ENCODE measurements at regions not wholly inside any gene's neighbourhood (a gene's known extent, or its start where the extent isn't known, plus 50 kb on each side); places are given as distances from the start of the nearest gene placed in this dataset.

DNA sequence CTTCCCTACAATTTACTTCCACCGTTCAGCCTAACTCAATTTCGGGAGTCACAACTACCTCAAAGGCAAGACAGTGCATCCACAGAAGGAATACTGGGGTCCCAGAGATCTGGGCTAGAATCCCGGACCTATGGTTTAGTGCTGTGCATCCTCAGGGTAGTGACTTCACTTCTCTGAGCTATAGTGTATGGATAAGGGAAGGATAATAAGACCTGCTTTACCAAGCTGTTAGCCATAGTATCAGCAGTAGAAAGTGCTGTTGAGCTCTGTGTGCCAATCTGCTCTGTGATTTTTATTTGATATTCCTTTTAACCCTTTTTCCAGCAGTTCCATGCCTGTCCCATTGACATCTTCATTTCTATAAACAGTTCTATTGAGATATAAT, 1044.3 kb downstream of the BCL11B start:
- DNase-seq (ENCODE audit: low spot score), result no peak

DNA sequence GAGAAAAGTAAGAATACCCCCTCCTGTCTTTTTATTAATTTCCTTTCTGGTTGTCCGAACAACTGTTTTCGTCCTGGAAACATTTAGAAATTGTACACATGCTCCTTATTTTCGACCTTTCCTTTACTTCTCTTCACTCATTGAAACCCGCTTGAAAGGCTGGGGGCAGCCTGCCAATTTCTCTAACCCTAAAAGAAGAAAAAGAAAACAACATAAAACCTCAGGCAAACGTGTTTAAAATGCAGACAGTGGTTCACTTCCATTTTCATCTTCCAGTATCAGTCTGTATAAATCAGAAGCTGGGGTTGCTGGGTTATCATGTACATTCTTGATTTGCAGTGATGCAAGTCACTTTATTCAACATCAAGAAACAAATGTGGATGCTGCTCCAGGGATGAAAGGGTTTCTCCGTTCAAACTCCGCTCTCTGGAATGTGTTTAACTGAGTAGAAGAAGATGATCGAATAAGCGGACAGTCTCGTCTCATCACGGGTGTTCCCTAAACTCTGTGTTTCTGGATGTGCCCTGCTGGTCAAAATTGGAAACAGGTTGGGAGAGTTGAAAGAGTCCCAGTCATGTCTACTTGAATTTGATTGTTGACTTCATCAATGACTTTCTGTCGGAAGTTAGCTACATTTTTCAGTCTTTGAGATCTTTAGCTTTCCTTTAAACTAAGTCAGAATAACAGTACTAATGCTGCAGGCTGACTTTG, 1042.2 kb downstream of the BCL11B start:
- no peak for DNase-seq (ENCODE audit: low spot score)

DNA sequence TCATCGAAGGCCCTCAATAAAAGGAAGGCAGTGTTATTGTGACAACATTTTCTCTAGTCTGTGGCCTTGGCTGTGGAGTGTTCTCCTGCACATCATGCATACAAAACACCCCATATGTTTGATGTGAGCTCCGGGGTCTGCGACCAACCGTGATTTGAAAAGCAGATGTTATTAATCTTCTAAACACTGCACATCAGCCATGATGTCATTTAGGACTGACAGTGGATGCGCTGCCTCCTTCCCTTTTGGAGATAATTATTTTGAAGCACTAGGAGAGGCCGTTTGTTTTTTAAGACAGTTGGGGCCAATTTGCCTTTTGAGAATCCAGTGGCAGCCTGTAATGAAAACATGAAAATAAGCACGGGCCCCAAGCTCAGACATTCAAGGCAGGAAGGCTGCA, 1041.6 kb downstream of the BCL11B start:
- DNase-seq (ENCODE audit: low spot score), result no peak

DNA sequence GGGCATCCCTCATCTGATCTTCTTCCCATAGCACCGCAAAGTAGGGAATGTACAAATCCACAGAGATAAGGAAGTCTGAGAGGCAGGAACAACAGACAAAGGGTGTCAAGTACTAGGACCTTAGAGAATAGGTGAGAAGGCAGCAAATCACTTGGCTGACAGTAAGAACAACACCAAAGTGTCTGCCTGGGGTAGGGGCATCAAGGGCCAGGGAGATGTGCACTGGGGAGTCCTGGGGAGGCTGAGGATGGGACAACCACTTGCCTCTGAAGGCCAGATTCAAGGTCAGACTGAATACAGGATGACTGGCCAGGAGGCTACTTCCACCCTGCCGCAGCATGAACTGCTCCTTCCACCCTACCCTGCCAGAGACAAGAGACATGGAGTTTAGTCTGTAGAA, 1040.8 kb downstream of the BCL11B start:
- DNase-seq (ENCODE audit: low spot score), result no peak

DNA sequence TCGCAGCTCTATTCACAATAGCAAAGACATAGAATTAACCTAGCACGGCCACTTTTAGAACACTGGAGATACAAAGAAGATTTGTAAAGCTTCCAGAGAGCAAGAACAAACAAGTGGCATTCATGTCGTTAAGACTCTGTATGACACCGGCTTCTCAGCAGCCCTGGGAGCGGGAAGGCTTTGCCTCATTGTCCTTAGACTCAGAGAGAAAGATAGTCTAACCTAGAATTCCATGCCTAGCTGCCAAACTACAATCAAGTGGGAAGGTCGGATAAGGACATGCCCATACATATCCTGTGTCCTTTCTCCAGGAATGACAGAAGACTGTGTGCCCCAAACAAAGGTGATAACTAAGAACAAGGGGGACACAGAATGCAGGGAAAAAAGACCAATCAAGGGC, 1038.3 kb downstream of the BCL11B start:
- no peak for DNase-seq (ENCODE audit: low spot score)

DNA sequence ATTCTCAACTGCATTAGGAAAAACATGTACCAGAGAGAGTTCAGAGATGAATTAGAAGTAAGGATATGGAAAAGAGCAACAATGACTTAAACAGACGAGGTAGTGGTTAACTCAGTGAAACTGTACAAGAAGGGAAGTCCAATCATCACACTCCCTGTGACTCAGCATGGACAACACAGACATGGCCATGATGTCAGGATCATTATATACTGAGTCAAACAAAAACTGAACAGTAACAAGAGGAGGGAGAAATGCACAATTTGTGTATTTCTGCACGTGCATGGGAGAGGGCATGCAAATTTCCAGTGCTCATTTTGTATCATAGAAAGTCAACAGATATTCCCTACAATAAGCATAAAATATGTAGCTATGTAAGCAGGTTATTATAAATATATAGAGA, 1037.8 kb downstream of the BCL11B start:
- DNase-seq (ENCODE audit: low spot score), result no peak

DNA sequence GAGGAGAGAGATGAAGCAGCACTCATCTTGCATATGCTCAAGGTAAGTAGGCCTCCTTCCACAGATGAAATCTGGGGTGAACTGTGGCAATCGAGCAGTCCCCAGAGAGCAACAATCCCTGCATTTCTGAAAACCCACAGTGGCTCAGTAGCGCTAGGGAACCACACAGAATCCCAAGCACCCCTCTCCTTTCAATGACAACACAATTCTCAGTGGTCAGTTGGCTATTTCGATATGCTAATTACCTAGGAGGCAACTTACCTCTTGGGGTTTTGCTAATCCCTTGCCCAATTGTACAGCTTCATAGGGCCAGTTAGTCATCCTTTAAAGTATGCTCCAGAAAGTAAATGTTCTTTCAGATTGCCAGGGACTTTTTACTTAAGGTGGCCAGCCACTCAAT, 1035.7 kb downstream of the BCL11B start:
- no peak for DNase-seq (ENCODE audit: low spot score)

DNA sequence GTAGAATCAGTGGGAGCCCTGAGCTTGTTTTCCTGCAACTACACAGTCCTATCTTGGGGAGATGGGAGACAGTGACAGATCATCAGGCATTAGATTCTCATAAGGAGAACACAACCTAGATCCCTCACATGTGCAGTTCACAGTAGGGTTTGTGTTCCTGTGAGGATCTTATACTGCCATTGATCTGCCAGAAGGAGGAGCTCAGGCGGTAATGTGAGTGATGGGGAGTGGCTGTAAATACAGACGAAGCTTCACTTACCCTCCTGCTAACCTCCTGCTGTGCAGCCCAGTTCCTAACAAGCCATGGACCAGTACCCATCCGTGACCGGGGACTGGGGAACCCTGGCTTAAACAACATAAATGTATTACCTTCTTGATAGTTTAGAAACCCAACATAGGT, 1034.1 kb downstream of the BCL11B start:
- DNase-seq (ENCODE audit: low spot score), result no peak

DNA sequence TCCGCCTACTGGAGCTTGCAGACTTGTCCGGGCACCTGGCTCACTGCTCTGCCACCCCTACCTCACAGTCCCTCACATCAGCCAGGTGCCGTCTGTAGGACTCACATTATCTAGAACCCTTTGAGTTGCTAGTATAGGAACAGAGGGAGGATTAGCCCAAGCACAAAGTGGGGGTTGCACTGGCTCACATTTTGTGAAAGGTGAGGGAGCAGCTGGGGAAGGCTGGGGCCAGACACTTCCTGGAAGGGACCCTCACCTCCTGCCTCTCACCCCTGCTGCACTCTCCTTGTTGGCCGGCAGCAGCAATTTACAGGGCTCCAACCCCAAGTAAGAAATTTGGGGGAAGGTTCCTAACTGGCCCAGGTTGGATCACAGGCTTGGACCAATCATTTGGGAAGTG, 1031.6 kb downstream of the BCL11B start:
- no peak for DNase-seq (ENCODE audit: low spot score)

DNA sequence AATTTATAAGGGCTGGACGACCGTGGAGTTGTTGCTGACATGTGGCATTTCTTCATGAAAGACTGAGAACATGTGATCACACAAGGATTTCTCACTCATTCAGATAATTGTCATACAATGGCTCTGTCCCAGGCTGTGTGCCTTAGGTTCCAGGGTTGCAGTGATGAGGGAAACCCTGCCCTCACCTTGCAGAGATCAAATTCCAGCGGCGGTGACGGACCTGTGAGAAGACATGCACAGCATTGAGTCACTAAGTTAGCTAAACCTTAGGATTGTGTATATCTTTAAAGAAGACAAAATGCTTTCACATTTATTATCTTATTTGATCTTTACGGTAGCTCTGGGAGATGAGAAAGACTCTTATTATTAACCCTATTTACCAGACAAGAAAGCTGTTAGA, 1029.1 kb downstream of the BCL11B start:
- DNase-seq (ENCODE audit: low spot score), result no peak

DNA sequence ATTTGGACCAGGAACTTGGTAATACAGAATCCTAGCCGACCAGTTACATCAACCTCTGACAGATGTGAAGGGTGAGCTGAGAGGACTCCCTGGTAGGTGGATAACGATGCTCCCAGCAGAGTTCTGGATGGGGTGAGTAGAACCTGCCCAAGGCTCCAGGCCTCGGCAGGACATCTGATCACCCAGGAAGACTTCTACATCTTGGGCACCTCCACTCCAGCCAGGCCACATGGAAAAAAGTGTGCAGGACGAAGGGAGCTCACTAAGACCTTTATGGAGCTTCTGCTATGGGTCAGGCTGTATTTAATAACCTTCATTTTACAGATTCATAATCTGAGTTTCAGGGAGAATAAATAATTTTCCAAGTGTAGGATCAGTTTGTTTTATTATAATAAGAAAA, 1028.7 kb downstream of the BCL11B start:
- DNase-seq (ENCODE audit: low spot score), result no peak

DNA sequence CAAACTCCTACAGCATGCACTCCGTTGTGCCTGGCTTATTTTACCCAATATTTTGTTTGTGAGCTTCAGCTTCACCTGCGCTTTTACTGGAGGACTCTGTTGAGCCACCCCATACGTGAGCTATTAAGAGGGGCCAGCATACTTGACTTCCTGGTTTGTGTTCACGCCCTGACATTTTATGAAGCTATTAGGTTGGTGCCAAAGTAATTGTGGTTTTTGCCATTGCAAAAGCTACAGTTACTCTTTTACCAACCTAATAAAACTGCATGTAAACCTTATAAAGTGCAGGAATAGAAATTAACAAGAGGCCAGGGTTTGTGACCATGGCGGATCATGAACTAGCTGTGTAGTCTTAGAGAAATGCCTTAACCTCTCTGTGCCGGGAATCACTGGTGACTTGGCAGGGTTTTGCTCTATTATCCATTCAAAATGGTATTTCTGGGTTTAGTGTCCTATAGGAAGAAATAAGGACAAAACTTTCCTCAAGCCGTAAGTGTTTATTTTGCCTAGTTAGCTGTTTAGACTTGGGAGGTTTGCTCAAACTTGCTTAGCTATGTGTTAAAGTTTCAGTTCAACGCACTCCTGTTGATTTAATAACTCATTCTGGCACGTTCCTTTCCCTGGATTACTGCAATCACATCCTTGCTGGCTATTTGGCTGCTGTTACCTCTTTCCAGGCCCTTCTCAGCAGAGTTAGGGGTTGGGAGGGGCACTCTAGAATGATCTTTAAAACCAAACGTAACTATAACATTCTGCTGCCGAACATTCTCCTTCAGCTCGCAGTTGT, 1027.6 kb downstream of the BCL11B start:
- no peak for DNase-seq (ENCODE audit: low spot score)

DNA sequence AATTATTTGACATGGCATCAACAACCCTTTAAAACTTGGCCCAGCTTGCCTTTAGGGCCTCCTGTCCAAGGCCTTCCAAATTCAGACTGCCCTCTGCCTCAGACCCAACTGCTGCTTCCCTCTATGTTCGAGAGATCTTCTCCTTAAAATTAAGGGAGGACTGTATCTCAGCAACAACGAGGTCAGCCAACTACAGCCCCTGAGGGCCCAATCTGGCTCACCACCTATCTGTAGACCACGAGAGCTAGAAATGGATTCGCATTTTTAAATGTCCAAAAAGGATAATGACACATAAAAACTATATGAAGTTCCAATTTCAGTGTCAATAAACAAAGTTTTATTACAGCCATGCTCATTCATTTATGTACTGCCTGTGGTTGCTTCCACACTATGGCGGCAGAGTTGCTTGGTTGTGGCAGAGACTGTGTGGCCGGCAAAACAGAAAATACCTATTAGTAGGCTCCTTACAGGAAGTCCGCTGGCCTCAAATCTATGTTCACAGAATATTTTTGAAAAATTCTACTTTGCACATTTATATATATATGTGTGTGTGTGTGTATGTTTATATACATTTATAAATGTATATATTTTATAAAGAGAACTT, 1026.9 kb downstream of the BCL11B start:
- DNase-seq (ENCODE audit: low spot score), result no peak

DNA sequence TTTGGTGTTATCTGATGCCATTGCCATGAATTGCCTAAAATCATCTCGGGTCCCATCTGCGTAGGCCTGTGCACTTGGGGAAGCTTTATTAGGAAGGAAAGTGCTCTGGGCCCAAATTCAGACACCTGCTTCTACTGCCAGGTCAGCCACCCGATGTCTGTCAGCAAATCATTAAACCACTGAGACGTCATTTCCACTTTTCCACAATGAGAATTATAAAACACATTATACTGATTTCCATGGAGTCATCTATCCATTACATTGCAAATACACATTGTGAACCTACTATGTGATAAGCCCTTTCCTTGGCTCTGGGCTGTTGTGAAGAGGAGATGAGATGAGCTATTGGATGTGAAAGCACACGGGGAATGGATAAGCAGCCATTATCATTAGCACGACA, 1022.9 kb downstream of the BCL11B start:
- no peak for DNase-seq (ENCODE audit: low spot score)

DNA sequence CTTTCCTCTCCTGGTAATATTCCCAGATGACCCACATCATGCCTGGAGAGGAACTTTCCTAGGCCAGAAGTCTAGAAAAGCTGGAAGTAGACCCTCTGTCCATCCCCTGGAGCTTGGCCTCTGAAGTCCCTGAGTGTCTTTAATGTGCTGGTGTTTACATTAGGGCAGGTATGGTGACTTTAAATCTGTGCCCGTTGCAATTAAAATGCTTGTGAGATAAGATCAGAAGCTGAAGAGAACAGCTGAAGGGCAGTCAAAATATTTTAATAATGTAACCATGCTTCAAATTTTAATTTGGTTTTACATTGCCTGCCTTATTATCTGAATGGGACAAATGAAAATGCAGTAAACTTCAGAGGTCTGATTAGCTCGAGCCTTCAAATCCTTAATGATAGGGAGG, 1022.5 kb downstream of the BCL11B start:
- no peak for DNase-seq (ENCODE audit: low spot score)

DNA sequence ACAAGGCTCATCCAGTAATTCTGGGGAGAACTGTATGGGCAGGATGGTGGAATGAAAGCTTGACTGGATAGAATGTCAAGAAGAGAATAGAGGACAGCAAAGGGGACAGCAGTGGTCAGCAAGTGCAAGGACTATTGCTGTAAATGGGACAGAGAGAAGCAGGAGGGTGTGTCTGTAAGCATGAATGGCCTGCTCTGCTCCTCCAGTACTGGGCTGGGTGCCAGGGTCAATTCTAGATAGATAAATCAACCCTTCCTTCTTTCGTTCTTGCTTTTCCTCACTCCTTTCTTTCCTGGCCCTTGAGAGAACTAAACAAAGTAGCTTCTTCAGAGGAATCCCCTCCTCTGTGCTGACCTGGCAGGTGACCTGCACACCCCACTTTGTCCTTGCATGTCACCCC, 1019.2 kb downstream of the BCL11B start:
- DNase-seq (ENCODE audit: low spot score), result peak; percentile 62

DNA sequence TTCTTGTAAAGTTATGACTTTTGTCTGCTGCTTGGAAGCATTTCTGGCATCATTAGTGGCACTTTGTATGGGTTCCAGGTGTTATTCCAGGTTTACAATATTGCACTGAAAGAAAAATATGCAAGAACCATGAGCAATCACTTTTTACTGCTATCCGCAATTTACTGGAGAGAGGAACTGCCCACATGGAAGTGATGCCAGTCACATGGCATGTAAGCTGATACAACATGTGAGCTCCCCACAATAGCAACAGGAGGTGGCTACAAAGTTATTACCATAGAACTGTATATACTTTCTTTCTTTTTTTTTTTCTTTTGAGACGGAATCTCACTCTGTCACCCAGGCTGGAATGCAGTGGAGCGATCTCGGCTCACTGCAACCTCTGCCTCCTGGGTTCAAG, 1012.1 kb downstream of the BCL11B start:
- no peak for DNase-seq (ENCODE audit: low spot score)

DNA sequence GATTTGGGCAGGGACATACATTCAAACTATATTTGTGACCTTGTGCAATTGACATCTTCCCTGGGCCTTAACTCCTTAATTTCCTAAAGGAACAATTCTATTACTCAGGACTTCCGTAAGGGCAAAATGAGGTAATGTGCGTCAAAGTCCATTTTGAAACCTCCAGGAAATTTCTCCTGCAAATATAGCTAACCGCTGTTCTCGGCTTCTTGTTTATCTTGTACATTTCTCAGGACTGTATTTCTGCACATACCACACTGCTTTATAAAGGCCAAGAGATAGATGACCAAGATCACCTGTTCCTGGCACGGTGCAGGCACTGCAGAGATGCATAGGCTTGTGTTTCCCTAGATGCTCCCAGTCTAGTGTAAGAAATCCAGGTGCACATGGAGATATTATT, 1009.4 kb downstream of the BCL11B start:
- no peak for DNase-seq (ENCODE audit: low spot score)

DNA sequence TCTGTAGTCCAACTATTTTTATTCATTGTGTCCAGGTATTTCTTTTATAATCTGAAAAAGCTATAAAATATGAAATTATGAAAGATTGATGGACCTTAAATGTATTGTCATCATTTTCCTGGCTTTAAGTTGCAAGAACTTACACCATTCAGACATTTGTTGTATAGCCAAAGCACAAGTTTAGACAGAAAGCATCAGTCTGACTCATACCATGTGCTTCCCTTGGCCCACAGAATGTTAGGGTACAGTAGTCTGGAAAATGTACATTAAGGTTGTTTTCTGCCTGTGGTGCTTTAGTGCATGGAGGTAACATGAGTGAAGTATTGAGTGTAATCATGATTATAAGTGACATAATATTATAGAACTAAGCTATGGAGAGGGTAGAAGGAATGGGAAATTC, 1002.5 kb downstream of the BCL11B start:
- no peak for DNase-seq (ENCODE audit: low spot score)

DNA sequence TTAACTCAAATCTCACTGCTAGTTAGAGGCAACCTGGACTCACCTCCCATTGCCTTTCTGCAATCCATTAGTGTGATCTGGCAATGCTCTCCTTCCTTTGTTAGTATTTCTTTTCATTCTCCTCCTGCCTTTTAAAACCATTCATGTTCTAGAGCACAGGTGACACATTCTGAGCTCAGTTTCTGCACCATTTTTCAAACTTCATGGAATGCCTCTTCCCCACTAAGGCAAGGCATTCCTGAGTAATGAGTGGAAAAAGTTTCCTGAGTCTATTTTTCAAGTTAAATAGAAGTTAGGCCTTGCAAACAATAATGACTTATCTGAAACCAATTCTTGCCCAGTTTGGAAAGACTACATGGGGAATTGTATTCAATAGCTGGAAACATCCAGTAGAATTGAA, 1001.8 kb downstream of the BCL11B start:
- no peak for DNase-seq (ENCODE audit: low spot score)

DNA sequence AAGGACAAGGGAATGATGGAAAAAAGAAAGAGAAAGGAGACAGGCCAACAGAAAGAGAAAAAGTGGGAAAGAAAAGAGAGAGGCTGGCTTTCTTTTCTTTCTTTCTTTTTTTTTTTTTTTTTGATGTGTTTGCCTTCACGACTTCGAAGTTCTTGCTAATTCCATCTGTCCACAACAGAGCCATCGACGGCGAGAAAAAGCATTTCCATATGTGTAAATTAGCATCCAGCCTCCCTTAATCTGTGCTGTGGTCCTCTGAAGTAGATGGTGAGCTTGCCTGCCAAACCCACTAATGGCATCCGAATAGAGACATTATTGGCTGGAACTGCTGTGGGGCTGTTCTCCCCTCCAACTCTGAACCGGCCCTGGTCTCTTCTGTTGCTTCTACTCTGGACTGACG, 997.4 kb downstream of the BCL11B start:
- DNase-seq (ENCODE audit: low spot score), result no peak

DNA sequence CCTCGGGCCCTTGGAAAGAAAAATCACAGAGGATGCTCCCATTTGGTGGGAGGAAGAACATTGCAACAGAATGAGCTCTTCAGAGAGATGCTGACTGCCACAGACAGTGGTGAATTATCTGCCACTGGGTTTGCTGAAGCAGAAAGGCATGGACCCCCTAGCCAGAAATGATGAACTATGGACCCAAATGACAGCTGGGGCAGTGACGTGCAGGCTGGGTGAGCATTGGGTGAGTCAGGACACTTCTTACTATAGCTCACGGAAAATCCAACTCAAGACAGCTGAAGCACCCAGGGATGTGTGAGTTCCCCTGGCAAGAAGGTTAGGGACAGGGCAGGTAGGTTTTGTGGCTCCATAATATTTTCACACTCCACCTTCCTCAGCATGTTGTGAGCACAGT, 993.2 kb downstream of the BCL11B start:
- DNase-seq (ENCODE audit: low spot score), result no peak

DNA sequence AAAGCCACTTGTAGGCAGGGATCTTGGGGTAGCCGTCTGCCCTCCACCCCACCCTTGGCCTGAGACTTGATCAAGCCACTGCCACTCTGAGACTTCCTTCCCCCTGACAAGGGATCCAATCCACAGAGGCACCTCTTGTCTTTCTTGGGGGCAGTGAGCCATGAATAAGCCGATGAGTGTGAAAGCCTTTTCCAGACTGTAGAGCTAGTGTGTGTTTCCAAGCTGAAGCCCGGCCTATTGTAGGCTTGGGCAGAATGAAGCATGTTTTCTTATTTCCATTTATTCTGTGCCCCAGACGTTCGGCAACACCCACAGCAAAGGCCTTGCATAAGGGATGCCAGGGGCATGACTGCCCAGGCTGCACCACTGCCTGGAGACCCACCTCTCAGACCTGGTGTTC, 991.6 kb downstream of the BCL11B start:
- DNase-seq (ENCODE audit: low spot score), result no peak
